ENCODE measurements at regions not wholly inside any gene's neighbourhood (a gene's known extent, or its start where the extent isn't known, plus 50 kb on each side); places are given as distances from the start of the nearest gene placed in this dataset.

- TF ChIP-seq EZH2phosphoT487 (IDR thresholded peaks at IDR 0.05; ENCODE audit: borderline replicate concordance, low read depth, low read length) (no peak), CTCF (conservative IDR thresholded peaks at IDR 0.05; ENCODE audit: low read length) (no peak)
Measured at GRCh38 chr1:168403140-168403539, 122.5 kb downstream of the TBX19 start.

Data from OCI-LY7 (cell line).